ENCODE measurements at regions not wholly inside any gene's neighbourhood (a gene's known extent, or its start where the extent isn't known, plus 50 kb on each side); places are given as distances from the start of the nearest gene placed in this dataset.

DNA sequence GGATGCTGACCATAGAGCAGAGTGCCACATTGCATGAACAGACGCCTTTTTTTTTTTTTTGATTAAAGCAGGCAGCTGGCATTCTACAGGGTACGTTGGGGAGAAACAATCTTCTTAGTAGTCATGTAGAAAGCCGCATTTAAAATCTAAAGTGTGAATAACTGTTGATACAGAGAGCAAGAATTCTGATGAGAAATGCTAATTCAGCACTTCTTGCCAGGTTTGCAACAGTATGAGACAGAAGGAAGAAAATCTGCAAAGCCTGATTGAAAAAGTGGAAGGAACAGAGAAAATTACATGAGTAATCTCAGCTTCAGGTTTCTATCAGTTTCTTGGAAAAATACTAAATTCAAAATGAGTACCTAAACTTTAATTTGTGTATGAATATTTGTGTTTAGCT lies 232.7 kb upstream of the CHRM2 start:
- TF ChIP-seq, protein P1, sequence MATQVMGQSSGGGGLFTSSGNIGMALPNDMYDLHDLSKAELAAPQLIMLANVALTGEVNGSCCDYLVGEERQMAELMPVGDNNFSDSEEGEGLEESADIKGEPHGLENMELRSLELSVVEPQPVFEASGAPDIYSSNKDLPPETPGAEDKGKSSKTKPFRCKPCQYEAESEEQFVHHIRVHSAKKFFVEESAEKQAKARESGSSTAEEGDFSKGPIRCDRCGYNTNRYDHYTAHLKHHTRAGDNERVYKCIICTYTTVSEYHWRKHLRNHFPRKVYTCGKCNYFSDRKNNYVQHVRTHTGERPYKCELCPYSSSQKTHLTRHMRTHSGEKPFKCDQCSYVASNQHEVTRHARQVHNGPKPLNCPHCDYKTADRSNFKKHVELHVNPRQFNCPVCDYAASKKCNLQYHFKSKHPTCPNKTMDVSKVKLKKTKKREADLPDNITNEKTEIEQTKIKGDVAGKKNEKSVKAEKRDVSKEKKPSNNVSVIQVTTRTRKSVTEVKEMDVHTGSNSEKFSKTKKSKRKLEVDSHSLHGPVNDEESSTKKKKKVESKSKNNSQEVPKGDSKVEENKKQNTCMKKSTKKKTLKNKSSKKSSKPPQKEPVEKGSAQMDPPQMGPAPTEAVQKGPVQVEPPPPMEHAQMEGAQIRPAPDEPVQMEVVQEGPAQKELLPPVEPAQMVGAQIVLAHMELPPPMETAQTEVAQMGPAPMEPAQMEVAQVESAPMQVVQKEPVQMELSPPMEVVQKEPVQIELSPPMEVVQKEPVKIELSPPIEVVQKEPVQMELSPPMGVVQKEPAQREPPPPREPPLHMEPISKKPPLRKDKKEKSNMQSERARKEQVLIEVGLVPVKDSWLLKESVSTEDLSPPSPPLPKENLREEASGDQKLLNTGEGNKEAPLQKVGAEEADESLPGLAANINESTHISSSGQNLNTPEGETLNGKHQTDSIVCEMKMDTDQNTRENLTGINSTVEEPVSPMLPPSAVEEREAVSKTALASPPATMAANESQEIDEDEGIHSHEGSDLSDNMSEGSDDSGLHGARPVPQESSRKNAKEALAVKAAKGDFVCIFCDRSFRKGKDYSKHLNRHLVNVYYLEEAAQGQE (IDR thresholded peaks at IDR 0.05; ENCODE audit: insufficient read depth in 1 of 2, low read depth in 2 of 2, low read length in 1 of 2): no peak
- TF ChIP-seq, protein P2, sequence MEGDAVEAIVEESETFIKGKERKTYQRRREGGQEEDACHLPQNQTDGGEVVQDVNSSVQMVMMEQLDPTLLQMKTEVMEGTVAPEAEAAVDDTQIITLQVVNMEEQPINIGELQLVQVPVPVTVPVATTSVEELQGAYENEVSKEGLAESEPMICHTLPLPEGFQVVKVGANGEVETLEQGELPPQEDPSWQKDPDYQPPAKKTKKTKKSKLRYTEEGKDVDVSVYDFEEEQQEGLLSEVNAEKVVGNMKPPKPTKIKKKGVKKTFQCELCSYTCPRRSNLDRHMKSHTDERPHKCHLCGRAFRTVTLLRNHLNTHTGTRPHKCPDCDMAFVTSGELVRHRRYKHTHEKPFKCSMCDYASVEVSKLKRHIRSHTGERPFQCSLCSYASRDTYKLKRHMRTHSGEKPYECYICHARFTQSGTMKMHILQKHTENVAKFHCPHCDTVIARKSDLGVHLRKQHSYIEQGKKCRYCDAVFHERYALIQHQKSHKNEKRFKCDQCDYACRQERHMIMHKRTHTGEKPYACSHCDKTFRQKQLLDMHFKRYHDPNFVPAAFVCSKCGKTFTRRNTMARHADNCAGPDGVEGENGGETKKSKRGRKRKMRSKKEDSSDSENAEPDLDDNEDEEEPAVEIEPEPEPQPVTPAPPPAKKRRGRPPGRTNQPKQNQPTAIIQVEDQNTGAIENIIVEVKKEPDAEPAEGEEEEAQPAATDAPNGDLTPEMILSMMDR (IDR thresholded peaks at IDR 0.05): no peak
- no peak for TF ChIP-seq SIN3A (IDR thresholded peaks at IDR 0.05; ENCODE audit: borderline replicate concordance, insufficient read depth, low read depth, low read length)

Data from Panc1 (cell line).